B cell (primary cell): ENCODE measurements at regions not wholly inside any gene's neighbourhood (a gene's known extent, or its start where the extent isn't known, plus 50 kb on each side); places are given as distances from the start of the nearest gene placed in this dataset.

Experiments
- EZH2 ChIP-seq: IDR thresholded peaks from 2 replicates; pipeline ENCODE4 v1.6.1; 2012; ENCODE audit warnings: borderline replicate concordance, low read depth, mild to moderate bottlenecking, moderate library complexity, low read length; ENCODE audit not compliant: insufficient read depth, poor library complexity, severe bottlenecking
- TF ChIP-seq, protein P1 (sequence below): fragments of 200-600 bp; IDR thresholded peaks from one replicate; pipeline ENCODE4 v1.8.0; 2022; ENCODE audit warnings: antibody characterized with exemption, mild to moderate bottlenecking

DNA sequence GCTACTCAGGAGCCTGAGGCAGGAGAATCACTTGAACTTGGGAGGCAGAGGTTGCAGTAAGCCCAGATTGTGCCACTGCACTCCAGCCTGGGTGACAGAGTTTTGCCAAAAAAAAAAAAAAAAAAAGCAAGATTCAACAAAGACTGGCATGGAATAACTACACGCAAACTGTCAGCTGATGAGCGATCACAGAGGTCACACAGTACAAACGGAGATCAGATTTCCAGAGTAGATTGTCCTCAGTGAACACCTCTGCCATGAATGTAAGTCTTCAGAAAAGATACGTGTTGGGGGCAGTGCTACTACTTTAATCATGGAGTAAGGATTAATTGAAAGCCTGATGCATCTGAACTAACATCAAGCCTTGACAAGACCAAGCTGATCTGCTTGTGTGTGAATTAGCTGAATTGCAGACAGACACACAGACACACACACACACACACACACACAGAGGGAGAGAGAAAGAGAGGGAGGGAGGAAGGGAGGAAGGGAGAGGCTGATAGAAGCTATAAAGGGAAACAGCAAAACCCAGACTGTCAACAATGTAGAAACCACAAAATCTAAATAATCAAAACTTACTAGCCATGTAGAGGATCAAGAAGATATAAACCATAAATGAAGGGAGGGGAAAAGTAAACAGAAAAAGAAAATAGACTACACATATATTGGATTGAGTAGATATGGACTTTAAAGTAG is 222.9 kb upstream of the ZNF462 start:
- TF ChIP-seq, protein P1, sequence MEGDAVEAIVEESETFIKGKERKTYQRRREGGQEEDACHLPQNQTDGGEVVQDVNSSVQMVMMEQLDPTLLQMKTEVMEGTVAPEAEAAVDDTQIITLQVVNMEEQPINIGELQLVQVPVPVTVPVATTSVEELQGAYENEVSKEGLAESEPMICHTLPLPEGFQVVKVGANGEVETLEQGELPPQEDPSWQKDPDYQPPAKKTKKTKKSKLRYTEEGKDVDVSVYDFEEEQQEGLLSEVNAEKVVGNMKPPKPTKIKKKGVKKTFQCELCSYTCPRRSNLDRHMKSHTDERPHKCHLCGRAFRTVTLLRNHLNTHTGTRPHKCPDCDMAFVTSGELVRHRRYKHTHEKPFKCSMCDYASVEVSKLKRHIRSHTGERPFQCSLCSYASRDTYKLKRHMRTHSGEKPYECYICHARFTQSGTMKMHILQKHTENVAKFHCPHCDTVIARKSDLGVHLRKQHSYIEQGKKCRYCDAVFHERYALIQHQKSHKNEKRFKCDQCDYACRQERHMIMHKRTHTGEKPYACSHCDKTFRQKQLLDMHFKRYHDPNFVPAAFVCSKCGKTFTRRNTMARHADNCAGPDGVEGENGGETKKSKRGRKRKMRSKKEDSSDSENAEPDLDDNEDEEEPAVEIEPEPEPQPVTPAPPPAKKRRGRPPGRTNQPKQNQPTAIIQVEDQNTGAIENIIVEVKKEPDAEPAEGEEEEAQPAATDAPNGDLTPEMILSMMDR = no peak
- no peak for TF ChIP-seq EZH2
